ENCODE measurements at regions not wholly inside any gene's neighbourhood (a gene's known extent, or its start where the extent isn't known, plus 50 kb on each side); places are given as distances from the start of the nearest gene placed in this dataset.

DNA sequence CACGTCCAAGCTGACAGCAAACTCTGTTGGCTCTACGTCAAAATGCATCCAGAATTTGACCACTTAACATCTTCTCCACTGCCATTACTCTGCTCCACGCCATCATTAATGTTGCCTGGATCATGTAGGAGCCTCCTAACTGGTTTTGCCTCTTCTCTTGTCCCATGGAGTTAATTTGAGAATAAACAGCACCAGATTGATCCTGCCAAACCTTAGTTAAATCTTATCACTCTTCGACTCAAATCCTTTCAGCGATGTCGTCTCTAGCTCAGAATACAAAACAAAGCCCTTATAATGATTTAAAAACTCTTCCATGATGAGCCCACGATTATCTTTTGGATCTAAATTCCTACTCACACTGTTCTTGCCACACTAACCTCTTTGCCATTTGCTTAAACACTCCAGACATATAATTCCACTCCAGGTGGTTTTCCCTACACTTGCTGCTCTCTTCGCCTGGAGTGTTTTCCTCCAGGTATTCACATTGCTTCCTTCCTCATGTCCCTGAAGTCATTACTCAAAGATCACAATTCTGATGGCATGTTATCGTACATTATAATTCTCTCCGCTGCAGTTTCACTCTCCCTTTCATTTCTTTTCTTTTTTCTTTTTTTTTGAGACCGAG, 90.7 kb upstream of the KCNK2 start:
- H3K9me3 ChIP-seq (ENCODE audit: low read length), result no peaks in the 10 kb centered on the region
- H2AFZ ChIP-seq (ENCODE audit: low read length), result no peak overlapping the region
- BruUV-seq (replicated peaks), result no TSS peak
- no peak overlapping the region for H3K4me2 ChIP-seq (ENCODE audit: low read length)
- H4K20me1 ChIP-seq (ENCODE audit: low read length), result no peaks in the 10 kb centered on the region
- POLR2A ChIA-PET (ENCODE audit: unreplicated experiment), result no interaction called here
- TF ChIP-seq, protein P1, sequence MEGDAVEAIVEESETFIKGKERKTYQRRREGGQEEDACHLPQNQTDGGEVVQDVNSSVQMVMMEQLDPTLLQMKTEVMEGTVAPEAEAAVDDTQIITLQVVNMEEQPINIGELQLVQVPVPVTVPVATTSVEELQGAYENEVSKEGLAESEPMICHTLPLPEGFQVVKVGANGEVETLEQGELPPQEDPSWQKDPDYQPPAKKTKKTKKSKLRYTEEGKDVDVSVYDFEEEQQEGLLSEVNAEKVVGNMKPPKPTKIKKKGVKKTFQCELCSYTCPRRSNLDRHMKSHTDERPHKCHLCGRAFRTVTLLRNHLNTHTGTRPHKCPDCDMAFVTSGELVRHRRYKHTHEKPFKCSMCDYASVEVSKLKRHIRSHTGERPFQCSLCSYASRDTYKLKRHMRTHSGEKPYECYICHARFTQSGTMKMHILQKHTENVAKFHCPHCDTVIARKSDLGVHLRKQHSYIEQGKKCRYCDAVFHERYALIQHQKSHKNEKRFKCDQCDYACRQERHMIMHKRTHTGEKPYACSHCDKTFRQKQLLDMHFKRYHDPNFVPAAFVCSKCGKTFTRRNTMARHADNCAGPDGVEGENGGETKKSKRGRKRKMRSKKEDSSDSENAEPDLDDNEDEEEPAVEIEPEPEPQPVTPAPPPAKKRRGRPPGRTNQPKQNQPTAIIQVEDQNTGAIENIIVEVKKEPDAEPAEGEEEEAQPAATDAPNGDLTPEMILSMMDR (conservative IDR thresholded peaks at IDR 0.05; ENCODE audit: low read depth, low read length), result no peak
- no peak for TF ChIP-seq EZH2 (IDR thresholded peaks at IDR 0.05; ENCODE audit: low read length, unreplicated experiment)
- no peak for TF ChIP-seq EZH2phosphoT487 (IDR thresholded peaks at IDR 0.05; ENCODE audit: borderline replicate concordance, low read length)
- no peaks in the 10 kb centered on the region for H3F3A ChIP-seq (ENCODE audit: low read length, unreplicated experiment)
- peaks cover 7% of the 10 kb centered on the region for H3K4me1 ChIP-seq (ENCODE audit: insufficient read depth, low read length)
- ATAC-seq (no peak), DNase-seq (no peak)
- no peaks in the 10 kb centered on the region for H3K79me2 ChIP-seq (ENCODE audit: low read length)
- intact Hi-C loops (cut with micrococcal nuclease), result no loop called here
- no peak overlapping the region for H3K9ac ChIP-seq (ENCODE audit: low read length)
- H3K4me3 ChIP-seq (ENCODE audit: low read length), result no peak overlapping the region
- H3K9me2 ChIP-seq (replicated peaks; ENCODE audit: low read length), result no peaks in the 10 kb centered on the region
- CTCF ChIA-PET, result no interaction called here
- no peaks in the 10 kb centered on the region for H3K27me3 ChIP-seq (ENCODE audit: low read length)
- no peaks in the 10 kb centered on the region for H3K36me3 ChIP-seq (ENCODE audit: low read depth, low read length)
- H3K27ac ChIP-seq (ENCODE audit: low read length), result no peak overlapping the region

DNA sequence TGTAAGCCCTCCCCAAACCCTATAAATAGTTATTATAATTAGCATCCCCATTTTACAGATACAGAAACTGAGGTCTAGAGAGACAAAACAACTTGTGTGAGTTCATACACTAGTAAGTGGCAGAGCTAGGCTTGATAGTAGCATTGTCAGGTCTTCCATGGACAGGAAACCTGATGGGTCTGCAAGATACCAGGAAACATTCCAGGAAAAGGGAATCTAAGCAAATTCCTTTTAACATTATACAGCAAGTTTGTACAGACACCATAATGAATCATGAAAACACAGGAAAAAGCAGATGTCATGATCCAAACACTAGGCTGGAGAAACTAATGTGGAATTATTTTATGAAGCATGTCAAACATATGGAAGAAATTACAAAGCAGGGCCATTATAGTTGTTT, 89.1 kb upstream of the KCNK2 start:
- Histone ChIP-seq H2AFZ (ENCODE audit: low read length) (no peak overlapping the region), H4K20me1 (ENCODE audit: low read length) (no peaks in the 10 kb centered on the region), H3K4me3 (ENCODE audit: low read length) (no peak overlapping the region), H3K9me3 (ENCODE audit: low read length) (no peaks in the 10 kb centered on the region), H3K79me2 (ENCODE audit: low read length) (no peaks in the 10 kb centered on the region), H3K36me3 (ENCODE audit: low read depth, low read length) (no peaks in the 10 kb centered on the region), H3K4me1 (ENCODE audit: insufficient read depth, low read length) (peaks cover 7% of the 10 kb centered on the region), H3K27me3 (ENCODE audit: low read length) (no peaks in the 10 kb centered on the region), H3K9ac (ENCODE audit: low read length) (no peak overlapping the region), H3K27ac (ENCODE audit: low read length) (no peak overlapping the region), H3K4me2 (ENCODE audit: low read length) (no peak overlapping the region), H3F3A (ENCODE audit: low read length, unreplicated experiment) (no peaks in the 10 kb centered on the region), H3K9me2 (replicated peaks; ENCODE audit: low read length) (no peaks in the 10 kb centered on the region)
- CTCF ChIA-PET, result no interaction called here
- no peak for DNase-seq
- ATAC-seq, result no peak
- intact Hi-C loops (cut with micrococcal nuclease), result no loop called here
- POLR2A ChIA-PET (ENCODE audit: unreplicated experiment), result no interaction called here
- BruUV-seq (replicated peaks), result no TSS peak
- TF ChIP-seq EZH2 (IDR thresholded peaks at IDR 0.05; ENCODE audit: low read length, unreplicated experiment) (no peak), EZH2phosphoT487 (IDR thresholded peaks at IDR 0.05; ENCODE audit: borderline replicate concordance, low read length) (no peak)
- TF ChIP-seq, protein P1 (conservative IDR thresholded peaks at IDR 0.05; ENCODE audit: low read depth, low read length), result no peak

DNA sequence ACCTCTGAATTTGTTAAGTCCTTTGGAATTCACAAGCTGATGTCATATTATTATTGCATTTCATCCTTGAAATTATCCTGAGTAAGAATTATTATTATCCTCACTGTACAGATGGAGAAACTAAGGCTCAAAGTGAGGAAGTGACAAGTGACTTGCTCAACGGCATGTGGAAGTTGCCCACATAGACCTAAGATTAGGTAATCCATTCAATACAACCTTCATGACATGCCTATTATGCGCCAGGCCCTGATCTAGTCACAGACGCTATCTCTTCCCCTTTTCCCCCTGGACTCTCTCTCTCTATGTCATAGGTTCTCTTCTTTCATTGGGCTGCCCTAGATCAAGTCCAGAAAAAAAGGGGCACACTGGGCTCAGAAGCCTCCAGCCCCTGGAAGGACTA, 84.9 kb upstream of the KCNK2 start:
- no peaks in the 10 kb centered on the region for H3F3A ChIP-seq (ENCODE audit: low read length, unreplicated experiment)
- H3K9me2 ChIP-seq (replicated peaks; ENCODE audit: low read length), result no peaks in the 10 kb centered on the region
- no peaks in the 10 kb centered on the region for H3K36me3 ChIP-seq (ENCODE audit: low read depth, low read length)
- H3K9ac ChIP-seq (ENCODE audit: low read length), result no peak overlapping the region
- BruUV-seq (replicated peaks), result no TSS peak
- DNase-seq, result no peak
- H3K79me2 ChIP-seq (ENCODE audit: low read length), result no peaks in the 10 kb centered on the region
- H3K4me2 ChIP-seq (ENCODE audit: low read length), result no peak overlapping the region
- H3K4me1 ChIP-seq (ENCODE audit: insufficient read depth, low read length), result 0 out of 2 replicates have a peak, but pooled peaks cover 3% of the 10 kb centered on the region
- TF ChIP-seq EZH2phosphoT487 (IDR thresholded peaks at IDR 0.05; ENCODE audit: borderline replicate concordance, low read length) (no peak), EZH2 (IDR thresholded peaks at IDR 0.05; ENCODE audit: low read length, unreplicated experiment) (no peak)
- TF ChIP-seq, protein P1 (conservative IDR thresholded peaks at IDR 0.05; ENCODE audit: low read depth, low read length), result no peak
- intact Hi-C loops (cut with micrococcal nuclease), result no loop called here
- ChIA-PET POLR2A (ENCODE audit: unreplicated experiment) (no interaction called here), CTCF (no interaction called here)
- no peaks in the 10 kb centered on the region for H4K20me1 ChIP-seq (ENCODE audit: low read length)
- no peak overlapping the region for H3K27ac ChIP-seq (ENCODE audit: low read length)
- no peaks in the 10 kb centered on the region for H3K9me3 ChIP-seq (ENCODE audit: low read length)
- H2AFZ ChIP-seq (ENCODE audit: low read length), result no peak overlapping the region
- H3K27me3 ChIP-seq (ENCODE audit: low read length), result no peaks in the 10 kb centered on the region
- H3K4me3 ChIP-seq (ENCODE audit: low read length), result no peak overlapping the region
- no peak for ATAC-seq
